Esophagus squamous epithelium (tissue), 4 donors: ENCODE measurements at regions not wholly inside any gene's neighbourhood (a gene's known extent, or its start where the extent isn't known, plus 50 kb on each side); places are given as distances from the start of the nearest gene placed in this dataset.

Experiments used
- CTCF ChIP-seq, 6 experiments: fragments of 450-650 bp in 4 of 6; fragments of 200-600 bp in 2 of 6; sonication (generic) in 2 of 6; IDR thresholded peaks; one replicate each; pipeline ENCODE4 v1.5.1; 2016 to 2019; ENCODE audit warnings: antibody characterized with exemption in 6 of 6, mild to moderate bottlenecking in 4 of 6, moderate library complexity in 4 of 6
- POLR2A ChIP-seq, 4 donors: fragments of 450-650 bp; IDR thresholded peaks; one replicate each; pipeline ENCODE4 v1.6.1; 2017; ENCODE audit warnings: antibody characterized with exemption in 4 of 4, mild to moderate bottlenecking in 4 of 4, moderate library complexity in 3 of 4

- no peak for TF ChIP-seq CTCF (IDR thresholded peaks at IDR 0.05)
- no peak for TF ChIP-seq POLR2A (IDR thresholded peaks at IDR 0.05)
Measured at GRCh38 chr9:75699017-75699416, 191.5 kb upstream of the PCSK5 start.
